HCEC 1CT (cell line): ENCODE measurements at regions not wholly inside any gene's neighbourhood (a gene's known extent, or its start where the extent isn't known, plus 50 kb on each side); places are given as distances from the start of the nearest gene placed in this dataset.
"Not testable (repeated sequence)": the region's sequence is repeated elsewhere in the genome, so short reads cannot be mapped to it uniquely, and the experiment has no call there.

Source experiments
- DNase-seq: peaks from one replicate; pipeline ENCODE4 v3.0.0-alpha.2; 2017

DNA sequence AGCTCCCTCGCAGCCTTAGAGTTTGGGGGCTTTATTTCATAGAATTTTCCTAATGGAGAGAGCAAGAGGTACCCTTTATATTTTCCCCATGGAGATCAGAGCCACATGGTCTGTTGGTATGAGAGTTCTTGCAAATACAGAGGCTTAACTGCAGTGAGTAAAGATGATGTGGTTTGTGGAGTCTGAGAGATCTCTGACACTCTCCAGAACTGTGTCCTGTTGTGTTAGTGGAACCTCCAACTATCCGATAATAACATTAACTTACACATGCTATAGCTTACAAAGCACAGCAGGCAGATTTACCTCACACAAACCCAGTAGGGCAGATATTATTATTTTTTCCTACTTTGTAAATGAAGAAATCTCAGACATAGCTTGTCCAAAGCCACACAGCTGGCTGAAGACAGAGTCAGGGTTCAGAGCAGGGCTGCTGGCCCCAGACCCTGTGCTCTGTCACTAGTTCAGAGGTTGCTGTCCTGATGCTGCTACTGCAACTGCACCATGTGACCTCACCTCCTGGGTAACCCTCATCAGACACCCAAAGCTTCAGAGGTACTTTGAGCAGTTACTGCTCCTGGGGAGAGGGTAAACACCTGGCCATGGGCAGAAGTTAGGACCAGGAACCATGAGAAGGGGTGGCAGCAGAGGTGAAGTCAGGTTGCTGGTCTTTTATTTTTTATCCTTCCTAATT is 384.8 kb upstream of the PROX1 start:
- DNase-seq, result no peak

DNA sequence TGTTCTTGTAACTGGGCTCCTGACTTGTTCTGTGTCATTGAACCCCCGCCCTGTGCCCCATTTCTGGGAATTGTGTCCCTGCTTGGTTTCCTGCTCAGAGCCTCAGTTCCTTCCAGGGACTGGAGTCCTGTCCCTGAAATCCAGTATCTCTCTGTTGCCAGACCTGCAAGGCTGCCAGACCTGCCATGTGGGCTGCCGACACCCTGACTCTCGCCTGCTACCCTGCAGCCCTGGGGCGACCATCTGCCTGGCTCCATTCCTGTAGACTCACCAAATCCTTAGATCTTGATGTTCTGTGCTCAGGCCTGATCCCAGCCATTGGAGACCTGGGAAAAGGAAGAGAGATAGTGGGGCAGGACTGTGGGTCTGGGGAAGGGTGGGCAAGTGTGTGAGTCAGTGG is 383.3 kb upstream of the PROX1 start:
- DNase-seq, result no peak

DNA sequence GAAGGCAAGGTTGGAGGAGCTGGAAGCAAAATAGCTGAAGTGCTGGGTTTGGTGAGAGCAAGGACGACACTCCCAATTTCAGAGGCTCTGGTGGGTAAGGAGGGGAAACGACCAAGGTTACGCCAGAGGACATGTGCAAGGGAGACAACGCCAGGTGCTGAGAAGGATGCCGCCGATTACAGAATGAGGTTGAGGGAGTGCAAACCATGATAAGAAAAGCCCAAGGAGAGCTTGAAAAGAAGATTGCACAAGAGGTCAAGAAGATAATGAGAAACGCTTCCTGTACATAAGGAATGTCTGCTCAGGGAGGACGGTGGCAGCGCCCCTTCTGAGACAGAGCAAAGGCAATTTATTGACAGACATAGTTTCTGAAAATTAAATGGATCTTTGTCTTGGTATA is 382.0 kb upstream of the PROX1 start:
- DNase-seq, result no peak

DNA sequence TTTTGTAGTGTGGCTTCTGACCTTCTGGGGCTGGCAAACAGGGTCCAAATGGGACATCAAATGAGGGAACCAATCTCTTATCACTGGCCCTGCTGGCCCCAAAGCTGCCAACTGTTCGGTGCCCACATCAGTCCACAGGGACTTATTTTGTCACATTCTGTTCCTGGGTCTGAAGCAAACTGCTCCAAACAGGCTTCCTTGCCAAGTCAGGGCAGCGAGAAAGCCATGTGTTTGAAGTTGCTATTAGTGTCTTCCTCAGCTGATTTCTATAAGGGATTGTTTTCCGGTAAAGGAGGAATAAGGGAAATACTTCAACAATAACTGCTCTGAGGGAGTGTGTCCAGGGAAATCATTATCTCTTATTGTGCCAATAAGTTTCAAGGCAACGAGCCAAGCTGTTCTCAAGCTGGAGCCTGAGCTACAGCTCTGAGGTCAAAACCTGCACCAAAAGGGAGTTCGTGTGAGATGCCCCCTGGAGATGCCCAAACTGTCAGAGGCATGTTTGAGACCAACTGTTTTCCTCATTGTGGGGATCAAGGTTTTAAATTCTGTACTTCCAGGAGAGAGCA is 381.4 kb upstream of the PROX1 start:
- no peak for DNase-seq

DNA sequence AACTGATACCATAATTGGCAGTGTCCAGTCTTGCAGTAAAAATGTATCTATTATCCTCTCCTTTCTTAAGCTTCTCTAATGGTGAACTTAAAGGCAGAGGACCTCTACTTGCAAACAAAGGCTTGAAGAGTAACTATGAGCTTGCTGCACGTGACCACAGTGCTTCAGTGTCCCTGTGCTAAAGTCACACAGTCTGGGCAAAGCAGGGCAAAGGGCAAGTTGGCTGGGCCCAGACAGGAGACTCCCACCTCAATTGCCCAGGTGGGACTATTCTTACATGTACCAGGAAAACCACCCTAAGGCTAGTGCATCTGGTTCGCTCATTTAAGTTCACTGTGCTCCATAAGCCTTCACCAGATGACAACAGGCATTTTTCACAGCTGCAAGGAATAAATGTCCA is 374.2 kb upstream of the PROX1 start:
- DNase-seq, result no peak

DNA sequence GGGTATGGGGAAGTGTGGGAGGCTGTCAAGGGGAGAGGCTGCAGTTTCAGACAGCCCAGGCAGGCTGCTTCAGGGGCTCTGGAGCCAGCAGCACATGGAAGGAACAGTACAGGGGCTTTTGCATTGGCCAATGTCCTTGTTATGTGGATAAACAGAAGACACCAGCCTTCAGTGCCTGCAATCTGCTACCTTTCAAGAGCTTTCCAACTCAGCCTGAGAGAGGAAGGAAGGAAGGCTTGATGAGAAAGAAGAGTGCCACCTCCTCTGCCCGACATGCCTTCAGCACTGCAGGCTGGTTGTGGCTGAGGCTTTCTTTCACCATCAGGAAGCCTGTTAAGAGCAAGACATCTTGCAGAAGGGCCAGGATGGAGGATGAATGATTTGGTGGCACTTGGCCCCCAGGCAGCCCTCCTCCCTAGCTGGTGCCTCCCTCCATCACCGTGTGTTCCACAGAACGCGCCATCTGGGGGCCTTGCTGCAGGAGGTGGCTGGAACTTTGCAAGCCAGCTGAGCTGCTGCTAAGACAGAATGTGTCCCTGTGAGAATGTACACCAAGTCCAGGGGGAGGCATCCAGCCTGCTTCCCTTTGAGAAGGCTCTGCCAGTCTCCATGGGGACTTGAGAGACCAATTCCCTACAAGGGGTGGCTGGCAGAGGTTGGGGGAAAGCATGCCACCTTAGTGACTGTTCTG is 372.4 kb upstream of the PROX1 start:
- DNase-seq, result no peak

DNA sequence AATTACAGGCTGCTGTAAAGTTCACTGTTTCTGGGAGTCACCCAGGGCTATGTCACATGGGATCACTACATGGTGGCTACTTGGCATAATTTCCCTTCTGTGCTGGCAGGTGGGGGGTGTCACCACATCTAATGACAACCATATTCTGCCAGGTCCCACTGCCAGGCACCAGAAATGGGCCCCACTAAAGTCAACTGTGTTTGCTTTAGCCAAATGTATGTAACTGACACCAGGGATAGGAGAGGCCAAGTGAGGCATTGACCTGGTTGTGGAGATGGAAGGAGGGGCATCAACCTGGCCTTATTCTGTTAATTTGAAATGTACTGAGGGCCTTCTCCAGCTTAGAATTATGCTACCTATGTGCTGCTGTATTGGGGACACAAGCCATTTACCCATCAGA is 370.6 kb upstream of the PROX1 start:
- no peak for DNase-seq

DNA sequence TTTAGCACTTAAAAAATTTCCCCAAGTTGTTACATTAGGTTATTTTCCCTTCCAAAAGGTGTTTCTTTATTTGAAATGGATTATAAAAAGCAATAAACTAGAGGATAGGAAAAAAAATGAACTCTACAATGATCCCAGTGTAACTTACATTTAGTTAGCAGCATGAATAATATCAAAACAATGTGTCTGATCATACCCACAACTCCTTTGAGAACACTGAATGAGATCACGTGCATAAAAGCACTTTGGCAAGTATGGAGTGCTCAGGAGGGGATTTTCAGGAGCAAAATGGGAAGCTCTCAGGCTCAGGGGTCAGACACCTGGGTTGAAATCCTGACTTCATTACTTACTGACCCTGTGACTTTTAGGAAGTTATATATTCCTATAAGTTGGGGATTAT is 369.7 kb upstream of the PROX1 start:
- no peak for DNase-seq

DNA sequence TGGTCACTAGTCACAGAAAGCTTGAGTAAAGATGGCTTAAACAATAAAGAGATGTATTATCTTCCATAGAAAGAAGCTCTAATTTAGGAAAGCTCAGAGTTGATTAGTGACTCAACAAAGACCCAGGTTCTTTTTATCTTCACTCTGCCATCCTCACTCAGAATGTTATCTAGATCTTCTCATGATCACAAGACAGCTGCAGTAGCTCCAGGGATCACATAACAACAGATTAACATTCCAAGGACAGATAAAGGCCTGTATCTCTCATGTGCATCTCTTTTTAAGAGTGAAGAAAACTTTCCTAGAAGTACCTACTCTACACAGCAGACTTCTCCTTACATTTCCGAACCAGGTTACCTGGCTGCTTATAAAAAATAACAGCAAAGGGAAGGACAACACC is 368.7 kb upstream of the PROX1 start:
- no peak for DNase-seq

DNA sequence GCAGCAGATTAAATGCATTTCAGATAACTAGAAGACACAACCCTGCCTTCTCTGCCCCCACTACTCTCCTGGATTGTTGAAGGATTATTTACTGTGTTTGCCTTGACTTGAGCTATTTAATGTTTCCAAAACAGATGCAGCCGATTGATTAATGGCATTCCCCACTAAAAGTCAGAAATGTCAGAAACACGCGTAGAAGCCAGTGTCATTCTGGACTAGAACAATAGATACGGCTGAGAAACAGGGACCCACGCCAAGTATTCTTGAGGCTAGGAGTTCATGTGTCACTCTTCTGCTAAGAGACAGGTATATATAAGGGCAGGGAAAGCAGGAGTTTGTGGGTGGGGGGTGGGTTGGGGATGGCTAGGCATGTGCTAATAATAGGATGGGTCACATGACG is 366.7 kb upstream of the PROX1 start:
- no peak for DNase-seq

DNA sequence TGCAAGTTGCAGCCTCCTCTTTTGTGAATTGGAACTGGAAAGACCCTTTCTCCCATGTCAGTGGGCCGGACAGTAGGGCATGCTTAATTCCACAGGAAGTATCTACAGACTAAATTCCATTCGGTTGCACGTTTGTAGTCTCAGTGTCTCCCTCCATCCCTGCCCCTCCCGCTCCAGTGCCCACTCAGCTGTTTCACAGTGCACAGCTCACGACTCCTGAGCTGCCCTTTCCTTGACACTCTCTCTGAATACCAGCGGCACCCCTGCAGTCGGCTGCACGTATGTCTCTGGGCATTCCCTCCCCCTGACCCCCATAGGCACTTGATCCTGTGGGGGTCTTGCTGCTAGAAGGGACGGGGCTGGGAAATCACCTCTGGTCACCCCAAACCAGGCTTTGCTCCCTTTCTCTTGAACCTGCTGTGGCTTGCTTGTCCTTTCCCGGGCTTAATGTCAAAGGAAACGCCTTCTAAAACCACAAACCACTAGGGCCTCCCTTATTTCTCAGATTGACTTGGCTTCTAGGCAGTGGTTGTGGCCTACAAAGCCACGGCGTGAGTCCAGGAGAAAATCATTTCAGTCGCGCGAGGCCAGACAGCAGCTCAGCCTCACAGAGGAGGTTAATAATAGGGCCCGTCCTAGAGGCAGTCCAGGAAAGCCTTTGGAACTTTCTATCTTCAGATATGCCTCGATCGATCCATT is 365.3 kb upstream of the PROX1 start:
- DNase-seq, result no peak

DNA sequence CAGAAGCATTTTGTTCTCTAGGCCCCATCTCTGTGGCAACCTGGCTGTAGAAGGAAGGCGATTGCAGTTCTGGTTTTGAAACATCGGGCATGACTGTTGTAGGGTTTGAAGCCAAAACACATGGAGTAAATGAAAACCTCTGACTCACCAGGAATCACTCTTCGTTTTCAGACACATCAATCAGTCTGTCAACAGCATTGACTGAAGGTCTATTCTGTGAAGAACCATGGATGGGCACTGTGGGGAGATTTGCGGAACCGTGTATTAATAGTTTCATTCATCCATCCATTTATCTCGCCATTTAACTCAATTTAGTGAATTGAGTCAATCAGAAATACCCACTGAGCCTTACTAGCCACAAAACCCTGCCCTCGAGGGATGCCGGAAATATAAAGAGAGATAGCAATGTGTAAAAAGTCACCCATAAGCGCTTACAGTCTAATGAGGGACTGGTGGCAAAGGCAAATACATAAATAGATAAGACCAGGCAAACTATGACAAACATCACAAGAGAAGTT is 364.6 kb upstream of the PROX1 start:
- DNase-seq, result no peak

DNA sequence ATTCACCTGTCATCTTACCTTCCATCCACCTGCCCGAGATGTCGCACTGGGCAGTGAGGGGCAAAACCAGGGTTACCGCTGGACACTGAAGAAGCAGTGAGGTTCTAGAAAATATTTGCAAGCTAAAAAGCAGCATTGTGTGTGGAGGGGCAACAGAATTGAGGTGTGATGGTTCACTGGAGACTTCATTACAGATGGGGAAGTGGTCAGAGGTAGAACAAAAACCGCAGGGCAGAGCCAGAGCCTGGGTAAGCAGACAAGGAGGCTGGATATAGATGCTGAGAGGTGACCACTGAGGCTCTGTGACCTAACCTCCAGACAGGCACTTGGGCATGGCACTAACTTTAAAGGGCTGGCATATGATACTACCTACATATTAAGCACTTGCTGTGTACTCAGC is 363.9 kb upstream of the PROX1 start:
- no peak for DNase-seq

DNA sequence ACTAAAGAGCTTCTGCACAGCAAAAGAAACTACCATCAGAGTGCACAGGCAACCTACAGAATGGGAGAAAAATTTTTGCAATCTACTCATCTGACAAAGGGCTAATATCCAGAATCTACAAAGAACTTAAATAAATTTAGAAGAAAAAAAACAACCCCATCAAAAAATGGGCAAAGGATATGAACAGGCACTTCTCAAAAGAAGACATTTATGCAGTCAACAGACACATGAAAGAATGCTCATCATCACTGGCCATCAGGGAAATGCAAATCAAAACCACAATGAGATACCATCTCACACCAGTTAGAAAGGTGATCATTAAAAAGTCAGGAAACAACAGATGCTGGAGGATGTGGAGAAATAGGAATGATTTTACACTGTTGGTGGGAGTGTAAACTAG is 351.0 kb upstream of the PROX1 start:
- DNase-seq, result not testable (repeated sequence)

DNA sequence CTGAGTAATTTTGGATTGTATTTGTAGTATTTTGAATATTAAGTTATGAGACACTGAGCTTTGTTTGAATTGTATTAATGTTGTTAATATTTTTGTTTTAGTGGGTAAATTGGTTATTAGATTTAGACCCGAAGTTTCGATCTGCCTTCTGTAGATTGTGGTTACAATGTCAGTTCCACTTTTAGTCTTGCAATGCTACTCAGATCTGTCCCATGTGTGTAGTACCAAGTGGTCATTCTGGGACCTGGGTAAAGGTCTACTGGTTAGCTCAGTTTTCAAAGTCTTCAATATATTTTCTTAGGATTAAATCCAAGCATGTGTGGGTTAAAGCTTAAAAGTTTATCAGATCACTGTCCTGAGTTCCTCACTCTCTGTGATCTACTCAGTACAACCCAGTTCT is 346.5 kb upstream of the PROX1 start:
- no peak for DNase-seq

DNA sequence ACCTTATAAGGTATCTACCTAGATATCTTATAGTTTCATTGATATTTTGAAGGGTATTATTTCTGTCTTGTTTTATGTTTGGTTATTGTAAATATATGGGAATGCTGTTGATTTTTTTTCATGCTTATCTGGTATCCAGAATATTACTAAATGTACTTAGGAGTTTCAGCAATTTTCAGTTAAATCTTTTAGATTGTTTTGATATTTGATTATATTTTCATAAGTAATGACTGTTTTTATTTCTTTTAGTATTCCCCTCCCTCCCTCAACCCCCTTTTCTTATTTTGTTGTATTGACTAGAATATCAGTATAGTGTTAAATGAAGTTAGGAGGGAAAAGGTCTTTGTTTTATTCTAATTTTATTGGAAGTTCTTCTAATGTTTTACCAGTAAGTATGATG is 344.4 kb upstream of the PROX1 start:
- DNase-seq, result no peak

DNA sequence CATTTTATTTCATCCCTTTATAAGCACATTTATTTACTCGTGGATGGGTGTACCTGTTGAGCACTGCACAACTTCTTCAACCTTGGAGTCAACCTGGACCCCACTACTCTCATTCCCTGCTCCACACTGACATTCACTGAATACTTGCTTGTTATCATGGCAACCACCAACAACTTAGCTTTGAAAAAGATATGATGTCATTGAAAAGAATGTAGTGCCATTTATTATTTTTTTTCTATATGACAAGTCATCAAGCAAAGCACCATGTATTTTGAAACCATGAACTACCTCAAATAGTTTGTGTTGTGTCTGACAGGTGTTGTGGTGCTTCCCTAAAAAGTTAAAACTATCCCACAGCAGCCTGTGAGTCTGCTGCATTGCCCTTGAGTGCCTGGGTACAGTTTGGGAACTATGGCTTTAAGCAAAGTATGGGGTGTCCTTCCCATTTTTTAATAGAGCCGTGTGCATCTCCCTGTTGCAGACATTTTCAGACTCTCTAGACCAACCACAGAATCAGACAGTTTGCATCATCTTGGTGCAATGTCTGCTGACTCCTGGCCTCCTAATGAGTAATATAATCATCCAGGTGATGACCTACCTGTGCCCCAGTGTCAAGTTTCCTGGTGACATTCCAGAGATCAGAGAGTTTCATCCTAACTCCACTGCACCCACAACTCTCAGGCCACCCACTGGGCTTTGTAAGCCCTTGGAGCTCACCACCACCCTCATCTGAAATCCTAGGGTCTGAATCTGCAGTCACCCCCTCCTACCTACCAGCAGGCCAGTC is 339.7 kb upstream of the PROX1 start:
- no peak for DNase-seq

DNA sequence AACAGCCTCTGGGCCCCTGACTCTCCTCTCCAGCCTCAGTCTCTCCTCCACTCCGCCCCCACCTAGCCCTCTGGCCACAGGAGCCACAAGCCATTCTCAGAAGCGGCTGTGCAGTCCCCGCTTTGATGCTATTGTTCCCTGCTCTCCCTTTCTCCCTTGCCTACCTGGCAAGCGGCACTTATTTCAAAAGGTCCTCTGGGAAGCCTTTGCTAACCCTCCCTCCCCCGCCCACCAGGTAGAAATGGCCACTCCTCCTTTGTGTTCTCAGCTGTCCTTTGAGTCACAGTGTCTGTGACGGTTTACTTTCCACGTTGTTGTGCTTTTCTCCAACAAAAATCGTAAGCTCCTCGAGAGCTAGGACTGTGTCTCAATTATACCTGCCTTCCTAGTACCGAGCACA is 338.4 kb upstream of the PROX1 start:
- no peak for DNase-seq

DNA sequence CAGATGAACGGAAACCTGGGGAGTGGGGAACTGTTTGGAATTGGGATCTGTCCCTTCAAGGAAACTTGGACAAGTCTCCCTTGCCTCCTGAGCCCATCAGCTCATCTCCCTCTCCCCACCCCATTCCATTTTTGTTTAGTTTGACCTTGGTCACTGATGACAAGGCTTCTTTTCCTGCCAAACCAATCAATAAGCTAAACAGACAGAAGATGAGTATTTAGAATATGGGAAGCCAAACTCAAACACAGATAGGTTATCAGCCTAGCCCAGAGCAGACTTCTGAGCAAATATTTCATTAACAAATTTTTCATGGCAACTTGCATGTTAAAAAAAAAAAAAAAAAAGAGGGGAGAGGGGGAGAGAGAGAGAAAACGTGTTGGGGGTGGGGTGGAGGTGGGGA is 337.2 kb upstream of the PROX1 start:
- no peak for DNase-seq

DNA sequence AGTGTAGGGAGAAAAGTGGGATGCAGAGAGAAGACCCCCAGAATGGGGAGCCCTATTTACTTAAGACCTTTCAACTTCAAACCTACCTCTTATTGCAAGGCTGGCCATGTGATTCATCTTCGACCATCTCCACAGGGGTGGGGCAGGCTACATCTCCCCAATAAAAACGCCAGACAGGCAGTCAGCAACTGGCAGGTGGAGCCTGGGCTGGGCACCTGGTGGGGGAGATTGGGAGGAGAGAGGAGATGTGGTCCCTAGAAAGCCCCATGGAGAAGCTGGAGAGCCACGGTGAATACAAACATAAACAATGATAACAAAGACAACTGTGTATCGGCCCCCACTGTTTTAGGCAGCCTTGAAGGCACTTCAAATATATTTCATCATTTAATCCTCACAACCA is 336.7 kb upstream of the PROX1 start:
- DNase-seq, result no peak

DNA sequence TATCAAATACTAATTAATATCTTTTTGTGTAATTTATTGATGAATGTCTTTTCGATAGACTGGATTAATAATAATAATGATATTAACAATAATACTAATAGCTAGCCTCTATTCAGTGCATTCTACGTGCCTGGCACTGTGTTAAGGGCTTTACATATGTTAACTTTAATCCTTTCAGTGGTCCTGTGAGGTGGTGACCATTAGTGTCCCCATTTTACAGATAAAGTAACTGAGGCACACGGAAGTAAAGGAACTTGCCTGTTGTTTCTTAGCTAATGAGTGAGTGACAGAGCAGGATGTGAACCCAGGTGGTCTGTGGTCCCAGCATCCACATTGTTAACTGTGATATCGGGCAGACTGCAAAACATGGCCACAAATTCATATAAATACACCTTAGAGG is 335.7 kb upstream of the PROX1 start:
- no peak for DNase-seq

DNA sequence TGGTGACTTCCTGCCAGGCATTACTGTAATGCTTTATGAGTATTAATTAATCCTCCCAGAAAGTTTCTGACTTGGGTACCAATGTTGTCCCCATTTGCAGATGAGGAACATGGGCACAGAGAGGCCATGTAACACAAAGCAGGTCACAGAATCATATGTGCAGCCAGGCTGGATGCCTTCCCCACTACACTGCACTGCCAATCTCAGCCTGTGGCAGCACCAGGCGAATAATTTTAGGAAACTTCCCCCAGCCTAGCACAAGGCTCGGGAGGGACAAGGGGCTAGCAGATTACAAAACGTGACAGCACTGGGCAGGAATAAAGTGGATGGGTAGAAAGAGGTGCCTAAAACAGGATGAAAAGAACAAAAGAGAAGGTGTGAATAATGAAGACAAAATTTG is 331.7 kb upstream of the PROX1 start:
- no peak for DNase-seq

DNA sequence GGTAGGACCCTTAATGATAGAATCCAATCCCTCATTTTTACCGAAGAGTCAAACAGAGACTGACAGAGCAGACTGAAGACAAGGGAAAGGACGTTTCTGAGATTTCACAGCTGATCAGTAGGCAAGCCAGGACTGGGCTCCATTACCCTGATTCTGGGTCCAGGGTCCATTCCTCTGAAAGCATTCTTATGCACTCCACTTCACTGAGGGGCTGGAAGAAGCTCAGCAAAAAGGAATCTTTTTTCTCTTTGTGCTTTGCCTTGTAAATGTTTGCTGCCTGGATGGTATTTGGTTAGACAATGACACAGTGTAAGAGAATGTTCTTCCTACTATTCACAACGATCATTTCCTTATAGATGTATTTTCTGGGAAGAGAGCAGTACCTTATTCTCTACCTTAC is 331.3 kb upstream of the PROX1 start:
- DNase-seq, result no peak
